Natural killer cell (primary cell): ENCODE measurements at regions not wholly inside any gene's neighbourhood (a gene's known extent, or its start where the extent isn't known, plus 50 kb on each side); places are given as distances from the start of the nearest gene placed in this dataset.

Experiments used
- ATAC-seq, 3 donors: fragments of 150-1000 bp in 2 of 3; fragments of 200-7000 bp in 1 of 3; cut with Tn5 transposase; 1 replicate in 1 of 3; 2 replicates in 2 of 3; pipeline ENCODE4 v1.10.0; 2021; ENCODE audit warnings: mild to moderate bottlenecking in 2 of 3, moderate library complexity in 2 of 3
- DNase-seq, 2 donors: peaks; one replicate each; pipeline versions ENCODE4 v3.0.0 to v3.0.0-alpha.2; 2013 to 2021; ENCODE audit warnings: mixed read lengths in 1 of 2
- H3K27ac ChIP-seq: one replicate; pipeline ENCODE4 v1.5.1; 2013; ENCODE audit warnings: mild to moderate bottlenecking, low read length
- H3K27me3 ChIP-seq: one replicate; pipeline ENCODE4 v1.6.1; 2013; ENCODE audit warnings: low read length; ENCODE audit not compliant: control insufficient read depth, insufficient read depth
- H3K36me3 ChIP-seq: one replicate; pipeline ENCODE4 v1.6.1; 2013; ENCODE audit warnings: low read length; ENCODE audit not compliant: control insufficient read depth, insufficient read depth
- H3K4me1 ChIP-seq: one replicate; pipeline ENCODE4 v1.6.1; 2013; ENCODE audit warnings: low read length; ENCODE audit not compliant: control insufficient read depth, insufficient read depth
- H3K4me3 ChIP-seq: one replicate; pipeline ENCODE4 v1.5.1; 2013; ENCODE audit warnings: low read length
- H3K9me3 ChIP-seq: one replicate; pipeline ENCODE4 v1.6.1; 2013; ENCODE audit warnings: low read length; ENCODE audit not compliant: control insufficient read depth, insufficient read depth
- H3K27ac Mint-ChIP-seq, 2 donors: one replicate each; pipeline ENCODE4 v1.8.0; 2022; ENCODE audit warnings: mild to moderate bottlenecking in 2 of 2, mixed read lengths in 2 of 2, moderate library complexity in 1 of 2
- H3K27me3 Mint-ChIP-seq, 2 donors: one replicate each; pipeline ENCODE4 v1.8.0; 2022; ENCODE audit warnings: low read depth in 2 of 2, mixed read lengths in 2 of 2
- H3K36me3 Mint-ChIP-seq: one replicate; pipeline ENCODE4 v1.8.0; 2022; ENCODE audit warnings: mixed read lengths
- H3K4me1 Mint-ChIP-seq, 2 donors: one replicate each; pipeline ENCODE4 v1.8.0; 2022; ENCODE audit warnings: mixed read lengths in 2 of 2
- H3K4me3 Mint-ChIP-seq: one replicate; pipeline ENCODE4 v1.8.0; 2022; ENCODE audit warnings: mild to moderate bottlenecking, moderate library complexity, mixed read lengths
- H3K9me3 Mint-ChIP-seq, 2 donors: one replicate each; pipeline ENCODE4 v1.8.0; 2022; ENCODE audit warnings: mixed read lengths in 2 of 2
- CTCF ChIP-seq: fragments of 200-600 bp; IDR thresholded peaks from one replicate; pipeline ENCODE4 v1.8.0; 2022; ENCODE audit warnings: antibody characterized with exemption
- WGBS: methylation state at CpG from one replicate; pipeline ENCODE4 v1.1.7; 2013; ENCODE audit warnings: missing lambda C conversion rate; ENCODE audit not compliant: insufficient coverage; 5-methylcytosine and 5-hydroxymethylcytosine counted together
- intact Hi-C: fragments of 100-400 bp; cut with micrococcal nuclease; formaldehyde crosslinking; loops from one replicate; pipeline ENCODE4 v1.14.2; 2022

DNA sequence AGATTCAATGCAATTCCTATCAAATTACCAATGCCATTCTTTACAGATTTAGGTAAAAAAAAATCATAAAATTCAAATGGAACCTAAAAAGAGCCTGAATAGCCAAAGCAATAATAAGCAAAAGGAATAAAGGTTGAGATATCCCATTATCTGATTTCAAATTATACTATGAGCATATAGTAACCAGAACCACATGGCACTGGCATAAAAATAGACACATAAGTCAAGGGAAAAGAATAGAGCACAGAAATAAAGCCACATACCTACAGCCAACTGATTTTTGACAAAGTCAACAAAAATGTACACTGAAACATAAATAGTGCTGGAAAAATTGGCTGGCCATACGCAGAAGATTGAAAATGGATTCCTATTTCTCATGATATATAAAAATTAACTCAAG, 853.7 kb downstream of the FAT4 start:
- H3K27ac Mint-ChIP-seq, result no peak overlapping the region
- Histone ChIP-seq H3K27ac (no peak overlapping the region), H3K27me3 (no peaks in the 10 kb centered on the region), H3K4me1 (no peaks in the 10 kb centered on the region), H3K36me3 (no peaks in the 10 kb centered on the region), H3K4me3 (no peak overlapping the region), H3K9me3 (no peaks in the 10 kb centered on the region)
- H3K9me3 Mint-ChIP-seq, result peaks cover 5 to 14% of the 10 kb centered on the region in 2 donors
- H3K36me3 Mint-ChIP-seq, result peaks cover 4% of the 10 kb centered on the region
- no peak for ATAC-seq
- intact Hi-C loops, result no loop called here
- TF ChIP-seq CTCF, result no peak
- H3K27me3 Mint-ChIP-seq, result no peaks in the 10 kb centered on the region
- no peak overlapping the region for H3K4me3 Mint-ChIP-seq
- no CpG with 5 or more reads among the region's 1 CpG for WGBS
- DNase-seq, result no peak
- H3K4me1 Mint-ChIP-seq, result no peaks in the 10 kb centered on the region

DNA sequence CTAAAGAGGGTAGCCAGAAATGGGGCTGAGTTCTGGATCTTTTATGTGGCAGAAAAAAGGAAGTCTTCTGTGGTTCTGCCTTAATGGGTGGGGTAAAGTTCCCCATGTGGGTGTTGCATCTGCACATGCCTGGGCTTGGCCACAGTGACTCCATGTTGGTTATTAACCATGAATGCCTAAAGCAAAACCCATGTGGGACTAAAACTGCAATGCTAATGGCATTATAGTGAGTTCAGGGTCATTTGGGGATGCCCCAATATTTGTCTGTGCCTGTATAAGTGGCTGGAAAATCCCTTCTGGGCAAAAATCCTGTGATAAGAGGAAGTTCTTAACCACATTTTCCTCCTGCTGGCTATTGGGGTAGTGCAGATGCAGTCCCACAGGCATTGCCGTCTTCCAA, 857.4 kb downstream of the FAT4 start:
- H3K9me3 Mint-ChIP-seq, result peaks cover 10 to 23% of the 10 kb centered on the region in 2 donors
- Histone ChIP-seq H3K36me3 (no peaks in the 10 kb centered on the region), H3K9me3 (no peaks in the 10 kb centered on the region), H3K4me1 (no peaks in the 10 kb centered on the region), H3K4me3 (no peak overlapping the region), H3K27me3 (no peaks in the 10 kb centered on the region), H3K27ac (no peak overlapping the region)
- intact Hi-C loops, result no loop called here
- no peak overlapping the region for H3K27ac Mint-ChIP-seq
- H3K27me3 Mint-ChIP-seq, result no peaks in the 10 kb centered on the region
- DNase-seq (no peak), ATAC-seq (no peak)
- peaks cover 3% of the 10 kb centered on the region for H3K36me3 Mint-ChIP-seq
- H3K4me1 Mint-ChIP-seq, result no peaks in the 10 kb centered on the region
- no peak overlapping the region for H3K4me3 Mint-ChIP-seq
- no peak for TF ChIP-seq CTCF
- WGBS, result 0% methylated on average over 1 of the region's 1 CpG

GRCh38 chr4:126174627-126175026, 859.9 kb downstream of the FAT4 start:
- Histone ChIP-seq H3K36me3 (no peaks in the 10 kb centered on the region), H3K4me1 (no peaks in the 10 kb centered on the region), H3K4me3 (no peak overlapping the region), H3K9me3 (no peaks in the 10 kb centered on the region), H3K27me3 (no peaks in the 10 kb centered on the region), H3K27ac (no peak overlapping the region)
- Mint-ChIP-seq H3K27me3 (no peaks in the 10 kb centered on the region), H3K9me3 (peaks cover 9 to 17% of the 10 kb centered on the region in 2 donors), H3K4me3 (no peak overlapping the region), H3K36me3 (peaks cover 4% of the 10 kb centered on the region), H3K27ac (no peak overlapping the region), H3K4me1 (no peaks in the 10 kb centered on the region)
- no peak for TF ChIP-seq CTCF
- WGBS, result 100% methylated on average over 1 of the region's 2 CpGs
- intact Hi-C loops, result no loop called here
- no peak for DNase-seq
- no peak for ATAC-seq

DNA sequence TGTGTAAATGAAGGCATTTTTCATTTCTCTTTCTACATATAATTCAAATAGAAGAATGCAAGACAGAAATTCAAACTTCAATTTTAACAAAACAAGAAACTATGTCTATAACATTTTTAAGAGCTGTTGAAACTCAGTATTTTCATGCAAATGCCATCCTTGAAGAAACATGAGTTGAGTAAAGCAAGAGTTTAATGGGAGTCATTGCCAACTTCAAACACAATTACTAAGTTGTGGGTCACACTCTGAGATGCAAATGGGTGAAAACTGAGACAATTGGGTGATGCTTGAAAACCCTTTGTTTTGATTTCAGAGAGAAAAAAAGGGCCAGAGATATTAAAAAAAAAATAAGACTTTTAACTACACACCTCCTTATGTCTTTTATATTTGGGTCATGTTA, 865.9 kb downstream of the FAT4 start:
- Histone ChIP-seq H3K4me3 (no peak overlapping the region), H3K36me3 (no peaks in the 10 kb centered on the region), H3K27me3 (no peaks in the 10 kb centered on the region), H3K27ac (no peak overlapping the region), H3K9me3 (no peaks in the 10 kb centered on the region), H3K4me1 (no peaks in the 10 kb centered on the region)
- intact Hi-C loops, result no loop called here
- no peak for TF ChIP-seq CTCF
- DNase-seq (no peak), ATAC-seq (no peak)
- Mint-ChIP-seq H3K4me3 (no peak overlapping the region), H3K27ac (no peak overlapping the region), H3K36me3 (peaks cover 4% of the 10 kb centered on the region), H3K9me3 (peaks cover 15 to 25% of the 10 kb centered on the region in 2 donors), H3K27me3 (no peaks in the 10 kb centered on the region), H3K4me1 (no peaks in the 10 kb centered on the region)
